Caco-2 (cell line): ENCODE measurements at regions not wholly inside any gene's neighbourhood (a gene's known extent, or its start where the extent isn't known, plus 50 kb on each side); places are given as distances from the start of the nearest gene placed in this dataset.

ENCODE experiments used
- BruUV-seq: library from RNA; stranded (reverse); fragments of 400-500 nt; replicated peaks from 2 replicates; lab custom pipeline; 2021; lab: Mats Ljungman, UMichigan
- CTCF ChIA-PET: fragments of 300-600 bp; sonication (Branson Sonifier 250); formaldehyde crosslinking; loops from one replicate; lab custom pipeline; 2022; ENCODE audit warnings: antibody characterized with exemption; lab: Charles Lee
- POLR2A ChIA-PET: fragments of 300-600 bp; sonication (Branson Sonifier 250); formaldehyde crosslinking; loops from one replicate; lab custom pipeline; 2022; ENCODE audit warnings: antibody characterized with exemption; lab: Charles Lee
- DNase-seq, 2 experiments: peaks; one replicate each; pipeline versions ENCODE4 v3.0.0 to v3.0.0-alpha.2; 2020 to 2022
- H3K27me3 ChIP-seq: replicated peaks from 2 replicates; pipeline ENCODE4 v1.6.0; 2011; ENCODE audit warnings: low read length; ENCODE audit not compliant: control insufficient read depth, insufficient read depth
- H3K36me3 ChIP-seq: 2 replicates; pipeline ENCODE4 v1.5.1; 2011; ENCODE audit warnings: low read length; ENCODE audit not compliant: control insufficient read depth, insufficient read depth
- H3K4me1 ChIP-seq: fragments of 250-450 bp; sonication (Bioruptor Pico); 2 replicates; pipeline ENCODE4 v1.5.1; 2020; ENCODE audit warnings: mild to moderate bottlenecking
- H3K4me3 ChIP-seq: 2 replicates; pipeline ENCODE4 v1.5.1; 2011; ENCODE audit warnings: low read depth, mild to moderate bottlenecking, control low read depth, low read length
- H3K9me3 ChIP-seq: fragments of 250-450 bp; sonication (Bioruptor Pico); 2 replicates; pipeline ENCODE4 v1.5.1; 2020; ENCODE audit warnings: mild to moderate bottlenecking, moderate library complexity
- H3K27ac Mint-ChIP-seq: one replicate; pipeline ENCODE4 v1.8.0; 2022; ENCODE audit warnings: mixed read lengths; ENCODE audit not compliant: unreplicated experiment
- H3K27me3 Mint-ChIP-seq: one replicate; pipeline ENCODE4 v1.8.0; 2022; ENCODE audit warnings: mixed read lengths; ENCODE audit not compliant: insufficient read depth, unreplicated experiment
- H3K36me3 Mint-ChIP-seq: one replicate; pipeline ENCODE4 v1.8.0; 2022; ENCODE audit warnings: mild to moderate bottlenecking, mixed read lengths; ENCODE audit not compliant: insufficient read depth, unreplicated experiment
- H3K4me1 Mint-ChIP-seq: one replicate; pipeline ENCODE4 v1.8.0; 2022; ENCODE audit warnings: low read depth, mixed read lengths; ENCODE audit not compliant: unreplicated experiment
- H3K4me3 Mint-ChIP-seq: one replicate; pipeline ENCODE4 v1.8.0; 2022; ENCODE audit warnings: mild to moderate bottlenecking, moderate library complexity, mixed read lengths; ENCODE audit not compliant: unreplicated experiment
- H3K9me3 Mint-ChIP-seq: one replicate; pipeline ENCODE4 v1.8.0; 2022; ENCODE audit warnings: mixed read lengths; ENCODE audit not compliant: unreplicated experiment
- CTCF ChIP-seq, 2 experiments: fragments of 200-600 bp in 1 of 2; IDR thresholded peaks; 1 replicate in 1 of 2; 2 replicates in 1 of 2; pipeline versions ENCODE4 v1.5.1 to v1.8.0; 2011 to 2022; ENCODE audit warnings: antibody characterized with exemption in 1 of 2, control low read depth in 1 of 2, inconsistent platforms in 1 of 2, low read depth in 1 of 2, low read length in 1 of 2, mild to moderate bottlenecking in 1 of 2, moderate library complexity in 1 of 2; ENCODE audit not compliant: insufficient read depth in 1 of 2, severe bottlenecking in 1 of 2, unreplicated experiment in 1 of 2
- intact Hi-C: fragments of 100-400 bp; cut with micrococcal nuclease; formaldehyde crosslinking; loops from one replicate; pipeline ENCODE4 v1.10.0; 2022; ENCODE audit not compliant: unreplicated experiment

- intact Hi-C loops, result no loop called here
- no peak overlapping the region for H3K4me3 Mint-ChIP-seq
- H3K9me3 Mint-ChIP-seq, result peaks cover 16% of the 10 kb centered on the region
- peaks cover 7% of the 10 kb centered on the region for H3K4me1 Mint-ChIP-seq
- H3K4me3 ChIP-seq, result no peak overlapping the region
- ChIA-PET POLR2A (no interaction called here), CTCF (no interaction called here)
- TF ChIP-seq CTCF (IDR thresholded peaks at IDR 0.05; ENCODE audit: insufficient read depth in 1 of 2, low read depth in 1 of 2, low read length in 1 of 2, severe bottlenecking in 1 of 2, unreplicated experiment in 1 of 2), result no peak
- H3K4me1 ChIP-seq, result peaks cover 10% of the 10 kb centered on the region
- H3K36me3 ChIP-seq, result no peaks in the 10 kb centered on the region
- BruUV-seq, result no TSS peak
- no peaks in the 10 kb centered on the region for H3K9me3 ChIP-seq
- H3K27me3 ChIP-seq, result no peaks in the 10 kb centered on the region
- H3K36me3 Mint-ChIP-seq, result peaks cover 5% of the 10 kb centered on the region
- DNase-seq, result no peak
- no peaks in the 10 kb centered on the region for H3K27me3 Mint-ChIP-seq
- no peak overlapping the region for H3K27ac Mint-ChIP-seq
Measured at GRCh38 chr18:68435581-68435980, 279.3 kb downstream of the TMX3 start.

- Mint-ChIP-seq H3K4me1 (no peaks in the 10 kb centered on the region), H3K27me3 (no peaks in the 10 kb centered on the region), H3K9me3 (no peaks in the 10 kb centered on the region), H3K4me3 (no peak overlapping the region), H3K27ac (no peak overlapping the region), H3K36me3 (no peaks in the 10 kb centered on the region)
- no peaks in the 10 kb centered on the region for H3K27me3 ChIP-seq
- H3K9me3 ChIP-seq, result no peaks in the 10 kb centered on the region
- no peak for TF ChIP-seq CTCF (IDR thresholded peaks at IDR 0.05; ENCODE audit: insufficient read depth in 1 of 2, low read depth in 1 of 2, low read length in 1 of 2, severe bottlenecking in 1 of 2, unreplicated experiment in 1 of 2)
- CTCF ChIA-PET, result no interaction called here
- POLR2A ChIA-PET, result no interaction called here
- no TSS peak for BruUV-seq
- no peak overlapping the region for H3K4me3 ChIP-seq
- no peaks in the 10 kb centered on the region for H3K36me3 ChIP-seq
- DNase-seq, result no peak
- intact Hi-C loops, result no loop called here
- no peaks in the 10 kb centered on the region for H3K4me1 ChIP-seq
Measured at GRCh38 chr18:68431922-68432198, 283.0 kb downstream of the TMX3 start.

GRCh38 chr18:68431111-68431921 is 283.6 kb downstream of the TMX3 start:
- Histone ChIP-seq H3K4me3 (no peak overlapping the region), H3K36me3 (no peaks in the 10 kb centered on the region), H3K9me3 (no peaks in the 10 kb centered on the region), H3K4me1 (no peaks in the 10 kb centered on the region), H3K27me3 (no peaks in the 10 kb centered on the region)
- no peaks in the 10 kb centered on the region for H3K27me3 Mint-ChIP-seq
- H3K4me3 Mint-ChIP-seq, result no peak overlapping the region
- ChIA-PET CTCF (no interaction called here), POLR2A (no interaction called here)
- intact Hi-C loops, result no loop called here
- H3K9me3 Mint-ChIP-seq, result no peaks in the 10 kb centered on the region
- H3K4me1 Mint-ChIP-seq, result no peaks in the 10 kb centered on the region
- no peak for TF ChIP-seq CTCF (IDR thresholded peaks at IDR 0.05; ENCODE audit: insufficient read depth in 1 of 2, low read depth in 1 of 2, low read length in 1 of 2, severe bottlenecking in 1 of 2, unreplicated experiment in 1 of 2)
- H3K27ac Mint-ChIP-seq, result no peak overlapping the region
- BruUV-seq, result no TSS peak
- DNase-seq, result no peak
- H3K36me3 Mint-ChIP-seq, result no peaks in the 10 kb centered on the region
